ENCODE measurements at regions not wholly inside any gene's neighbourhood (a gene's known extent, or its start where the extent isn't known, plus 50 kb on each side); places are given as distances from the start of the nearest gene placed in this dataset.
"Not testable (repeated sequence)": the region's sequence is repeated elsewhere in the genome, so short reads cannot be mapped to it uniquely, and the experiment has no call there.

DNA sequence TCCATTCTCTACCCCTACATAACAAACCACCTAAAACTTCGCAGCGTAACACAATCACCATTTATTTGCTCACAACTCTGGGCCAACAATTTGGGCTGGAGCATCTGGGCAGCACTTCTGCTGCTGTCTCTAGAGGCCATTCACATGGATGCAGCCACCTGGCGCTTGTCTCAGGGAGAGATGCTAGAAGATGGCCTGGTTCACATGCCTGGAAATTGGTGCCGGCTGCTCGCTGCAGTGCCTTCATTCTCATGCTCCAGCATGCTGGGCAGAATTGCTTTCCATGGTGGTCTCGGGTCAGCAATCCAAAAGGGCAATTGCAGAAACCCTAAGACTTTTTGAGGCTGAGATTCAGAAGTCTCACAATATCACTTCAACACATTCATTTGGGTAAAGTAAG, 157.4 kb downstream of the SUCLG1 start:
- no peak for TF ChIP-seq CTCF (conservative IDR thresholded peaks at IDR 0.05)

GRCh38 chr2:84300696-84301029, 158.4 kb downstream of the SUCLG1 start:
- H3K27ac ChIP-seq: no peak overlapping the region
- TF ChIP-seq CTCF (conservative IDR thresholded peaks at IDR 0.05): no peak

More for the DNA sequence above, 157.4 kb downstream of the SUCLG1 start:
- no peak overlapping the region for H3K27ac ChIP-seq

DNA sequence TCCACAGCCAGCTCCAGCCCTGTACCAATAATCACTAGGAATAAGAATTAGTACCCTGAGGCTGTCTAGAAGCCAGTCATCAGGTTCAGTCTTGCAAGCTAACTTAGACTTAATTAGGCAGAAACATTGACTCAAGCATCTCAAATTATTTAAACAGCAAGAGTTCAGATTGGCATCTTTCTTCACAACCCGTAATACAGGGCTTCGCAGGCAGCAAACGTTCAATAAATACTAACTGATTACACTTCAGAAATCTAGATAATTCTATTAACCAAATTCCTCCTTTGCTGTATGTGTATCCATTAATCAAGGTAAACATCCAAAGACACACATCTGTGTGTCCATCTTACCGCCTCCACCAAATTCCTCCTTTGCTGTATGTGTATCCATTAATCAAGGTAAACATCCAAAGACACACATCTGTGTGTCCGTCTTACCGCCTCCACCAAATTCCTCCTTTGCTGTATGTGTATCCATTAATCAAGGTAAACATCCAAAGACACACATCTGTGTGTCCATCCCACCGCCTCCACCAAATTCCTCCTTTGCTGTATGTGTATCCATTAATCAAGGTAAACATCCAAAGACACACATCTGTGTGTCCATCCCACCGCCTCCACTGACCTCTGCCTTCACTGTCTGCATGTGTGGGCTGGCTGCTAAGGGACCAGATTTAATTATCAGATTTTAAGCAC, 158.9 kb downstream of the SUCLG1 start:
- H3K27ac ChIP-seq: not testable (repeated sequence)

GRCh38 chr2:84299211-84299775, 159.8 kb downstream of the SUCLG1 start:
- no peak for TF ChIP-seq CTCF (conservative IDR thresholded peaks at IDR 0.05)
- H3K27ac ChIP-seq: no peak overlapping the region

- no peak overlapping the region for H3K27ac ChIP-seq
- TF ChIP-seq CTCF (conservative IDR thresholded peaks at IDR 0.05): no peak
These were observed 161.9 kb downstream of the SUCLG1 start for GRCh38 chr2:84297155-84297554.

GRCh38 chr2:84293791-84294380, 165.2 kb downstream of the SUCLG1 start:
- TF ChIP-seq CTCF (conservative IDR thresholded peaks at IDR 0.05): no peak
- no peak overlapping the region for H3K27ac ChIP-seq

DNA sequence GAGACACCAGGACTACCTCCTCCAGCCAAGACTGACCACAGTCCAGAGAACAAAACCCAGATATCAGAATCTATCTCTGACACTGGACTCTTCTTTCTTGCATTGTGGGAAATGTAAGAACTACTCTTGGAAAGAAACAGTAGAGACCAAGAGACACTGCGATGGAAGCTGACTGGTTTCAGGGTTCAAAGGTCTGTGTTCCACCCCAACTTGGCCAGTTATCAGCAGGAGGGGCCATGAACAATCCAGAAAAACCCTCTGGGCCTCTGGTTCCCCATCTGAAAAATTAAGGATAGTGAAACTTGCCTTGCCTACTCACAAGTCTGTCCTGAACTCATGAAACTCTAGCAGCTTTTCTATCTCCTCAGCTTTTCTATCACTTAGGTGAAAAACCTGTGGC, 166.5 kb downstream of the SUCLG1 start:
- TF ChIP-seq CTCF (conservative IDR thresholded peaks at IDR 0.05): no peak
- H3K27ac ChIP-seq: no peak overlapping the region

DNA sequence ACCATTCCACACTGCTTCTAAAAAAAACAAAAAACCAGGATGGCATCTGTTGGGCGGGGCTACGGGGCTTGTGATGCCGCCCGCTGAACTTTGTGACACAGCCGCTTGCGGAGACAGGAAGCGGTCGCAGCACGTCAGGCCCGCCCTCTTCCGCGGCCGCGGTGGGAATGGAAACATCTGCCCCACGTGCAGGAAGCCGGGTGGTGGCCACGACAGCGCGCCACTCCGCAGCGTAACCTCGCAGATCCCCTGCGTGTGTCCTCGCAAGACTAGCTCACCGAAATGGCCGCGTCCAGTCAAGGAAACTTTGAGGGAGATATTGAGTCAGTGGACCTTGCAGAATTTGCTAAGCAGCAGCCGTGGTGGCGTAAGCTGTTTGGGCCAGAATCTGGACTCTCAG, 168.5 kb downstream of the SUCLG1 start:
- H3K27ac ChIP-seq: no peak overlapping the region
- TF ChIP-seq CTCF (conservative IDR thresholded peaks at IDR 0.05): no peak

Measured in VCaP (cell line).